OCI-LY1 (cell line): ENCODE measurements at regions not wholly inside any gene's neighbourhood (a gene's known extent, or its start where the extent isn't known, plus 50 kb on each side); places are given as distances from the start of the nearest gene placed in this dataset.

Experiments used
- H2AFZ ChIP-seq: fragments of 200-600 bp; sonication (generic), shearing (Covaris generic); 2 replicates; pipeline ENCODE4 v1.6.0; 2014; ENCODE audit warnings: antibody characterized with exemption, mild to moderate bottlenecking, low read length
- H3F3A ChIP-seq: fragments of 200-600 bp; sonication (generic), shearing (Covaris generic); 2 replicates; pipeline ENCODE4 v1.6.0; 2014; ENCODE audit warnings: mild to moderate bottlenecking, antibody characterized with exemption, low read length, moderate library complexity; ENCODE audit not compliant: insufficient read depth
- H3K27ac ChIP-seq: fragments of 200-600 bp; sonication (generic); 2 replicates; pipeline ENCODE4 v1.5.1; 2014; ENCODE audit warnings: low read length, mixed run types, mild to moderate bottlenecking, low read depth; ENCODE audit not compliant: poor library complexity, severe bottlenecking
- H3K27me3 ChIP-seq: fragments of 200-600 bp; sonication (generic); 2 replicates; pipeline ENCODE4 v1.6.0; 2014; ENCODE audit warnings: antibody characterized with exemption, mild to moderate bottlenecking, low read length, moderate library complexity; ENCODE audit not compliant: insufficient read depth
- H3K36me3 ChIP-seq: fragments of 200-600 bp; sonication (generic); 2 replicates; pipeline ENCODE4 v1.6.1; 2014; ENCODE audit warnings: mild to moderate bottlenecking, antibody characterized with exemption, low read length, moderate library complexity, mixed read lengths; ENCODE audit not compliant: insufficient read depth
- H3K4me1 ChIP-seq: fragments of 200-600 bp; sonication (generic); 2 replicates; pipeline ENCODE4 v1.5.1; 2014; ENCODE audit warnings: mild to moderate bottlenecking, low read length, moderate library complexity; ENCODE audit not compliant: insufficient read depth, severe bottlenecking
- H3K4me2 ChIP-seq: fragments of 200-600 bp; sonication (generic), shearing (Covaris generic); 2 replicates; pipeline ENCODE4 v1.6.1; 2014; ENCODE audit warnings: low read length
- H3K4me3 ChIP-seq: fragments of 200-600 bp; sonication (generic); 2 replicates; pipeline ENCODE4 v1.5.1; 2014; ENCODE audit warnings: low read length, low read depth, mild to moderate bottlenecking, mixed read lengths; ENCODE audit not compliant: poor library complexity, severe bottlenecking
- H3K79me2 ChIP-seq: fragments of 200-600 bp; shearing (Covaris generic); 2 replicates; pipeline ENCODE4 v1.6.1; 2016; ENCODE audit warnings: mixed run types, low read length, mixed read lengths; ENCODE audit not compliant: insufficient read depth
- H3K9ac ChIP-seq: fragments of 200-600 bp; sonication (generic), shearing (Covaris generic); 2 replicates; pipeline ENCODE4 v1.6.1; 2014; ENCODE audit warnings: mild to moderate bottlenecking, low read length, mixed read lengths
- H3K9me2 ChIP-seq: fragments of 200-600 bp; sonication (generic), shearing (Covaris generic); 2 replicates; pipeline ENCODE4 v1.6.1; 2014; ENCODE audit warnings: low read depth, mild to moderate bottlenecking, low read length, mixed read lengths
- H3K9me3 ChIP-seq: fragments of 200-600 bp; shearing (Covaris generic); 2 replicates; pipeline ENCODE4 v1.6.1; 2014; ENCODE audit warnings: low read length, mixed read lengths
- H4K20me1 ChIP-seq: fragments of 200-600 bp; sonication (generic), shearing (Covaris generic); 2 replicates; pipeline ENCODE4 v1.6.0; 2016; ENCODE audit warnings: mild to moderate bottlenecking, low read length; ENCODE audit not compliant: insufficient read depth
- EZH2 ChIP-seq: fragments of 200-600 bp; sonication (generic), shearing (Covaris generic); IDR thresholded peaks from 2 replicates; pipeline ENCODE4 v1.8.0; 2017; ENCODE audit warnings: borderline replicate concordance, mixed run types, mild to moderate bottlenecking, antibody characterized with exemption, low read length, moderate library complexity, mixed read lengths
- TF ChIP-seq, protein P1 (sequence below): fragments of 200-600 bp; sonication (generic), shearing (Covaris generic); IDR thresholded peaks from 2 replicates; pipeline ENCODE4 v1.5.1; 2017; ENCODE audit warnings: mild to moderate bottlenecking, antibody characterized with exemption, low read length, moderate library complexity, mixed read lengths

DNA sequence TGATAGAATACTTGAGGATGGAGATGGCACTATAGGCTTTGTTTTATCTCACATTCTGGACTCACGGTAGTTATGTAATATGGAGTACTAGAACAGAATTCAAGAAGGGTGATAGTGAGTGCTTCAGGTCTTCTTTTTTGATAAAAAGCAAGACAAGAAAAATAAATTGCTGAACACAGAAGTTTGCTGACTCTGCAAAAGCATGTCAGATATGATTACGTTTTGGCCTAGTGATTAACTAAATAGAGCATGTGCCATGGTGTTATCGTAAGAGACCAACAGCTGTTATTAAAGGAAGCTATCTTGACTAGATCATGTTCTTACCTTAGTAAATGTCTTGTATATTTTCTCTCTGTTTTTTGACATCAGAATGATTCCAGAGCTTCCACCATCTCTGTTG is 436.9 kb upstream of the LCORL start:
- H3K9ac ChIP-seq = no peak overlapping the region
- H4K20me1 ChIP-seq = no peaks in the 10 kb centered on the region
- no peaks in the 10 kb centered on the region for H3K4me1 ChIP-seq
- no peak overlapping the region for H3K4me2 ChIP-seq
- no peak overlapping the region for H2AFZ ChIP-seq
- no peaks in the 10 kb centered on the region for H3K79me2 ChIP-seq
- H3K9me2 ChIP-seq = no peaks in the 10 kb centered on the region
- no peaks in the 10 kb centered on the region for H3K9me3 ChIP-seq
- H3K4me3 ChIP-seq = no peak overlapping the region
- H3F3A ChIP-seq = no peaks in the 10 kb centered on the region
- no peaks in the 10 kb centered on the region for H3K36me3 ChIP-seq
- H3K27me3 ChIP-seq = no peaks in the 10 kb centered on the region
- H3K27ac ChIP-seq = no peak overlapping the region
- TF ChIP-seq EZH2 = no peak
- TF ChIP-seq, protein P1, sequence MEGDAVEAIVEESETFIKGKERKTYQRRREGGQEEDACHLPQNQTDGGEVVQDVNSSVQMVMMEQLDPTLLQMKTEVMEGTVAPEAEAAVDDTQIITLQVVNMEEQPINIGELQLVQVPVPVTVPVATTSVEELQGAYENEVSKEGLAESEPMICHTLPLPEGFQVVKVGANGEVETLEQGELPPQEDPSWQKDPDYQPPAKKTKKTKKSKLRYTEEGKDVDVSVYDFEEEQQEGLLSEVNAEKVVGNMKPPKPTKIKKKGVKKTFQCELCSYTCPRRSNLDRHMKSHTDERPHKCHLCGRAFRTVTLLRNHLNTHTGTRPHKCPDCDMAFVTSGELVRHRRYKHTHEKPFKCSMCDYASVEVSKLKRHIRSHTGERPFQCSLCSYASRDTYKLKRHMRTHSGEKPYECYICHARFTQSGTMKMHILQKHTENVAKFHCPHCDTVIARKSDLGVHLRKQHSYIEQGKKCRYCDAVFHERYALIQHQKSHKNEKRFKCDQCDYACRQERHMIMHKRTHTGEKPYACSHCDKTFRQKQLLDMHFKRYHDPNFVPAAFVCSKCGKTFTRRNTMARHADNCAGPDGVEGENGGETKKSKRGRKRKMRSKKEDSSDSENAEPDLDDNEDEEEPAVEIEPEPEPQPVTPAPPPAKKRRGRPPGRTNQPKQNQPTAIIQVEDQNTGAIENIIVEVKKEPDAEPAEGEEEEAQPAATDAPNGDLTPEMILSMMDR = no peak

DNA sequence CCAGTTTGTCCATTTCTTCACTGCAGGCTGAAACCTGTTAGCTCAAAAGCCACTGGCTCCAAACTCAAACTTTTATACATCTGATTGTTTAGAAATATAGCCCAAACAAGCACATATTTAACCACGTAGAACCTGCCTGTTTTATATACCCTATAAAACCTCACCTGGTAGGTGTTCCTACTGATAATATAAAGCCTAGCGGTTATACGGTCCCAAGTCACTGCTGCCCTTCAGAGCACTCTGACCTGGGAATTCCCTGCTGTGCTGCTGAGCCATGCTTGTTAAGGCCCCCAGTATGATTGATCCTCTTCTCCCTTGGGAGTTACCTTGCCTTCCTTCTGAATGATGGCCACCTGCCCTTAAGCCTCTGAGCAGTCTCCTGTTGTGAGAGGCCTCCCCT is 432.8 kb upstream of the LCORL start:
- Histone ChIP-seq H3K4me1 (no peaks in the 10 kb centered on the region), H3K9me3 (no peaks in the 10 kb centered on the region), H3K9me2 (no peaks in the 10 kb centered on the region), H4K20me1 (no peaks in the 10 kb centered on the region), H3K27ac (no peak overlapping the region), H3K4me3 (no peak overlapping the region), H3F3A (no peaks in the 10 kb centered on the region), H3K27me3 (no peaks in the 10 kb centered on the region), H3K4me2 (no peak overlapping the region), H3K79me2 (no peaks in the 10 kb centered on the region), H2AFZ (no peak overlapping the region), H3K9ac (no peak overlapping the region), H3K36me3 (no peaks in the 10 kb centered on the region)
- TF ChIP-seq EZH2 = no peak
- TF ChIP-seq, protein P1 = no peak

DNA sequence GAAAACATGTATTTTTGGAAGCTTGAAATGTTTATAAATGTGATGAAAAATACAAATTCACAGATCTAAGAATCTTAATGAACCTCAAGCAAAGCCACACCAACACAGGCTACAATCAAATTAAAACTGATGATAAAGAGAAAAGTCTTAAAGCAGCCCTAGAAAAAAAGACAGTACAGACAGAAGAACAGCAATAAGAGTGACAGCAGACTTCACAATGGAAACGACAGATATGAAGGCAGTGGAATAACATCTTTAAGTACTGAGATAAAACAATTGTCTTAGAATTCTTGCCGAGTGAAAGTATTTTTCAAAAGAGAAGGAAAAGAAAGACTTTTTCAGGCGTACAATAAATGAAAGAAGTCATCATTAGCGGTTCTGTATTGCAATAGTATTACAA is 423.6 kb upstream of the LCORL start:
- Histone ChIP-seq H3K27me3 (no peaks in the 10 kb centered on the region), H3F3A (no peaks in the 10 kb centered on the region), H3K9me3 (no peaks in the 10 kb centered on the region), H3K4me3 (no peak overlapping the region), H3K4me2 (no peak overlapping the region), H3K4me1 (no peaks in the 10 kb centered on the region), H3K36me3 (no peaks in the 10 kb centered on the region), H3K79me2 (no peaks in the 10 kb centered on the region), H3K9me2 (no peaks in the 10 kb centered on the region), H3K27ac (no peak overlapping the region), H2AFZ (no peak overlapping the region), H4K20me1 (no peaks in the 10 kb centered on the region), H3K9ac (no peak overlapping the region)
- no peak for TF ChIP-seq EZH2
- TF ChIP-seq, protein P1 = no peak
